ENCODE measurements at regions not wholly inside any gene's neighbourhood (a gene's known extent, or its start where the extent isn't known, plus 50 kb on each side); places are given as distances from the start of the nearest gene placed in this dataset.

DNA sequence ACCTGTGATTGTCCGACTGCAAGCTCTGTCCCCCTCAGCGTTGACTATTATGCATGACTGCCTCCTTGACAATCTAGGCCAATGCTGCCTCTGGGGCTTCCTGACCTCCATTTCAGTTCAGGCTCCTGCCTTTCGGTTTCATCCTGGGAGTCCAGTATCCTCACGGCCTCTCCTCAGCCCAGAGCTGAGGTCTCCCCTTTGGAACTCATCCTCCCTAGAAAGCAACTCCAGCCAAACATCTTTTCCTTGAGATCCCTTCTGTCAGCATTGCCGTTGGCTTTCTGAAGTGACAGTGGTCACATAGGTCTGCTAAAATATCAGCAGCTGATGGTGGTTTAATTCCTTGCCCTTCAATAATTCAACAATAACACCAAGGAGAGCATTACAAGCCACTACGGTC is 519.1 kb upstream of the NBEA start:
- H3K36me3 Mint-ChIP-seq (ENCODE audit: insufficient read depth in 1 of 3, low read depth in 3 of 3): no peaks in the 10 kb centered on the region
- Histone ChIP-seq H3K9me3 (ENCODE audit: control insufficient read depth, low read depth, low read length) (no peaks in the 10 kb centered on the region), H3K79me2 (ENCODE audit: insufficient read depth, low read length) (no peaks in the 10 kb centered on the region), H4K20me1 (ENCODE audit: control insufficient read depth, insufficient read depth, insufficient read length) (no peaks in the 10 kb centered on the region), H3K4ac (ENCODE audit: low read depth, low read length) (no peak overlapping the region), H3K4me2 (ENCODE audit: insufficient read depth, insufficient read length, low read length) (no peak overlapping the region), H3K23me2 (ENCODE audit: insufficient read length, low read depth, low read length, poor library complexity, severe bottlenecking) (peaks cover 2% of the 10 kb centered on the region), H2BK12ac (ENCODE audit: insufficient read length, low read depth, low read length) (no peak overlapping the region), H2BK20ac (ENCODE audit: low read depth, low read length, poor library complexity, severe bottlenecking) (no peak overlapping the region), H3K27me3 (ENCODE audit: insufficient read depth, low read length) (no peaks in the 10 kb centered on the region), H2AK5ac (ENCODE audit: insufficient read length, low read length) (no peak overlapping the region), H3K27ac (ENCODE audit: insufficient read length, low read depth, low read length) (no peak overlapping the region), H3K18ac (ENCODE audit: insufficient read length, low read depth, low read length) (no peak overlapping the region), H3K9ac (ENCODE audit: extremely low read depth, insufficient read length, low read length) (no peak overlapping the region), H3K4me1 (ENCODE audit: insufficient read depth, low read length) (peaks cover 2% of the 10 kb centered on the region; the same call in 1 of the 2 replicates), H2BK120ac (ENCODE audit: low read depth, low read length, poor library complexity, severe bottlenecking) (no peak overlapping the region), H3K14ac (ENCODE audit: insufficient read depth, low read length) (no peak overlapping the region), H4K5ac (ENCODE audit: insufficient read length, low read depth, low read length) (no peak overlapping the region), H4K8ac (replicated peaks; ENCODE audit: insufficient read length, low read depth, low read length) (no peak overlapping the region), H3T11ph (ENCODE audit: low read length) (no peak overlapping the region), H3K56ac (ENCODE audit: insufficient read length, low read depth, low read length) (no peak overlapping the region), H4K91ac (ENCODE audit: insufficient read length, low read depth, low read length) (no peak overlapping the region), H2AFZ (ENCODE audit: low read length) (no peak overlapping the region), H3K23ac (ENCODE audit: insufficient read length, low read depth, low read length) (no peak overlapping the region), H3K79me1 (ENCODE audit: insufficient read depth, low read depth, low read length, poor library complexity, severe bottlenecking) (no peaks in the 10 kb centered on the region), H2BK15ac (ENCODE audit: low read depth, low read length) (no peak overlapping the region), H2BK5ac (ENCODE audit: insufficient read length, low read length) (no peak overlapping the region)
- TF ChIP-seq, protein P1, sequence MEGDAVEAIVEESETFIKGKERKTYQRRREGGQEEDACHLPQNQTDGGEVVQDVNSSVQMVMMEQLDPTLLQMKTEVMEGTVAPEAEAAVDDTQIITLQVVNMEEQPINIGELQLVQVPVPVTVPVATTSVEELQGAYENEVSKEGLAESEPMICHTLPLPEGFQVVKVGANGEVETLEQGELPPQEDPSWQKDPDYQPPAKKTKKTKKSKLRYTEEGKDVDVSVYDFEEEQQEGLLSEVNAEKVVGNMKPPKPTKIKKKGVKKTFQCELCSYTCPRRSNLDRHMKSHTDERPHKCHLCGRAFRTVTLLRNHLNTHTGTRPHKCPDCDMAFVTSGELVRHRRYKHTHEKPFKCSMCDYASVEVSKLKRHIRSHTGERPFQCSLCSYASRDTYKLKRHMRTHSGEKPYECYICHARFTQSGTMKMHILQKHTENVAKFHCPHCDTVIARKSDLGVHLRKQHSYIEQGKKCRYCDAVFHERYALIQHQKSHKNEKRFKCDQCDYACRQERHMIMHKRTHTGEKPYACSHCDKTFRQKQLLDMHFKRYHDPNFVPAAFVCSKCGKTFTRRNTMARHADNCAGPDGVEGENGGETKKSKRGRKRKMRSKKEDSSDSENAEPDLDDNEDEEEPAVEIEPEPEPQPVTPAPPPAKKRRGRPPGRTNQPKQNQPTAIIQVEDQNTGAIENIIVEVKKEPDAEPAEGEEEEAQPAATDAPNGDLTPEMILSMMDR (conservative IDR thresholded peaks at IDR 0.05): no peak
- H3K4me1 Mint-ChIP-seq: peaks cover 14 to 18% of the 10 kb centered on the region in 2 experiments
- no peak for DNase-seq
- no peak overlapping the region for H3K27ac Mint-ChIP-seq
- H3K27me3 Mint-ChIP-seq (ENCODE audit: low read depth): no peaks in the 10 kb centered on the region
- no CpG with 5 or more reads among the region's 6 CpGs for WGBS (ENCODE audit: extremely low coverage, insufficient read length, low lambda C conversion rate)
- no peak overlapping the region for H3K4me3 Mint-ChIP-seq
- H3K9me3 Mint-ChIP-seq: no peaks in the 10 kb centered on the region

Data from H9 (cell line).